Fibroblast of lung (primary cell): ENCODE measurements at regions not wholly inside any gene's neighbourhood (a gene's known extent, or its start where the extent isn't known, plus 50 kb on each side); places are given as distances from the start of the nearest gene placed in this dataset.

ENCODE experiments used
- EZH2 ChIP-seq: IDR thresholded peaks from 2 replicates; pipeline ENCODE4 v1.5.1; 2012; ENCODE audit warnings: low read length, control low read depth, mild to moderate bottlenecking; ENCODE audit errors: missing control alignments
- TF ChIP-seq, protein P1 (sequence below), 2 donors: IDR thresholded peaks in 1 of 2; conservative IDR thresholded peaks in 1 of 2; 1 replicate in 1 of 2; 2 replicates in 1 of 2; pipeline ENCODE4 v1.5.1; 2011 to 2012; ENCODE audit warnings: low read length in 2 of 2, control low read depth in 1 of 2, inconsistent platforms in 1 of 2, low read depth in 1 of 2, mild to moderate bottlenecking in 1 of 2

DNA sequence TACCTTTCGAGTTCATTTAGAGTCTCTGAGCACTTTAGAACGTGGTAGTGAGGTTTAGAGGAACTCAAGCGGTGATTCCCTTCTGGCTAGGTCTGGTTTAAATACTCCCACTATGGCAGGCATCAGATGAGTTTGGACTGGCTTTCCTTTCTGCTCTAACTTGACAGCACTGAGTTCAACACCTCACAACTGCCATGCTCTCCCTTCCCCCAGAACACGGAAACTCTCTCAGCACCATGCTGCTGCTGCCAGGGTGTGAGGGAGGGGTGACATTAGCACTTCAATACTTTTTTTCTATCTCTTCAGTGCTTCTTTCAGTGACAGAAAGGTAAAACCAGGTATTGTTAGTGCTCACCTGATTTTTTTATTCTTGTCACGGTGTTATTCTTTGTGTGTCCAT is 234.5 kb upstream of the AGTR2 start:
- TF ChIP-seq, protein P1, sequence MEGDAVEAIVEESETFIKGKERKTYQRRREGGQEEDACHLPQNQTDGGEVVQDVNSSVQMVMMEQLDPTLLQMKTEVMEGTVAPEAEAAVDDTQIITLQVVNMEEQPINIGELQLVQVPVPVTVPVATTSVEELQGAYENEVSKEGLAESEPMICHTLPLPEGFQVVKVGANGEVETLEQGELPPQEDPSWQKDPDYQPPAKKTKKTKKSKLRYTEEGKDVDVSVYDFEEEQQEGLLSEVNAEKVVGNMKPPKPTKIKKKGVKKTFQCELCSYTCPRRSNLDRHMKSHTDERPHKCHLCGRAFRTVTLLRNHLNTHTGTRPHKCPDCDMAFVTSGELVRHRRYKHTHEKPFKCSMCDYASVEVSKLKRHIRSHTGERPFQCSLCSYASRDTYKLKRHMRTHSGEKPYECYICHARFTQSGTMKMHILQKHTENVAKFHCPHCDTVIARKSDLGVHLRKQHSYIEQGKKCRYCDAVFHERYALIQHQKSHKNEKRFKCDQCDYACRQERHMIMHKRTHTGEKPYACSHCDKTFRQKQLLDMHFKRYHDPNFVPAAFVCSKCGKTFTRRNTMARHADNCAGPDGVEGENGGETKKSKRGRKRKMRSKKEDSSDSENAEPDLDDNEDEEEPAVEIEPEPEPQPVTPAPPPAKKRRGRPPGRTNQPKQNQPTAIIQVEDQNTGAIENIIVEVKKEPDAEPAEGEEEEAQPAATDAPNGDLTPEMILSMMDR (conservative IDR thresholded peaks at IDR 0.05 in 1 of 2, IDR thresholded peaks at IDR 0.05 in 1 of 2; ENCODE audit: low read depth in 1 of 2, low read length in 2 of 2): no peak
- TF ChIP-seq EZH2: no peak
